ENCODE measurements at regions not wholly inside any gene's neighbourhood (a gene's known extent, or its start where the extent isn't known, plus 50 kb on each side); places are given as distances from the start of the nearest gene placed in this dataset.

DNA sequence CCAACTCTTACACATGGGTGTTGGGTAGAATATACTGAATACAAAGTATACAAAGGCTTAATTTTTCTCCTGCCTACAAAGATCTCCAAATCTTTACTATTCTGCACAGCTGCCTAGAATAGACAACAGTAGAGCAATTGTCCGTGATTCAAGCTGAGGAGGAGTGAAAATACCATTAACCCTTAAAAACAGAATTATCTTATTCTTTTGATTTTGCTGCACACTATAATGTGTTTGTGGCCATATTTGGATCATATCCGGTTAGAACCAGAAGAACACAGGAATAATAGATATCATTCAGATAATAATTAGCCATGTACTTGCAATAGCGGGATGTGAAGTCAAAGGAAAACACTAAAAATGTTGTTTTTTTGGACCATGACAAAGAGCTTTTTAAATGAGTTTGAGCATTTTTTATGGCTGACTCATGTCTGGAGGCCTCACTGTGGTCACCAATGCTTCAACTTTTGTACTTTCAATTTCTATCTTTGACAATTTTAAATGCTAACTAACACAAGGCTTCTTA is 197.6 kb upstream of the FOXD3 start:
- no peak for DNase-seq

DNA sequence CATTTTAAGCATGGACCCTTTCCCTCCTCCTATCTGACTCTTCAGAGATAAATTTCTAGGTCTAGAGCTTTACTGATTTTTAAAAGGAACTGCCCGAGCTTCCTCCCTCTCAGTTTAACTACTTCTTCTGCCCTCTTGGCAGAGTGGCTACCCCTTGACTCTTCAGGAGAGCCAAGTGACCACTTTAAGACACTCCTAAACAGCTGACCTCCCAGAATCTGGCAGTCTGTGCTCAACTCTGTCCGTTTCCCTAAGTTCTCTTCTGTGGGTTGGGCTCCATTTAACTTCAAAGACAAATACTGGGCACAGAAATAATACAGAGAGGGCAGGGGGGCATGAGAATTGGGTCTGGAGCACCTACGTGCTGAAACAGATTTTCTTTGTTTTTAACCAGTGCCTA is 196.3 kb upstream of the FOXD3 start:
- DNase-seq: no peak

DNA sequence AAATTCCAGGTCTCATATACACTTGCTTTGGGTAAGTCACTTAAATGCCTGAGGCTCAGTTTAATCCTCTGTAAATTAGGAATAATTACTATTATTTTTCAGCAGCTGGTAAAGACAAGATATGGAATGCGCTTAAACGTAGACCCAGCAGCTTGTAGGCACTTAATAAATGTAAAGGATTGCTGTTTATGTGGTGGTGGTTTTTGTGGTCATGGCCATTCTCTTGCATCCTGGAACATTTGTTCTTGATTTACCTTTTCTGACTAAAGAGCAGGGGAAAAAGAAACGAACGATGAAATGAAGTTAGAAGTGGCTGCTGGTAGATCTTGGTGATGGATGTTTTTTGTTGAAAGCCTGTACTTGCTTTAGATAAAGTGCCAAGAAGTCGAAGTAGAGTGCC is 195.0 kb upstream of the FOXD3 start:
- no peak for DNase-seq

DNA sequence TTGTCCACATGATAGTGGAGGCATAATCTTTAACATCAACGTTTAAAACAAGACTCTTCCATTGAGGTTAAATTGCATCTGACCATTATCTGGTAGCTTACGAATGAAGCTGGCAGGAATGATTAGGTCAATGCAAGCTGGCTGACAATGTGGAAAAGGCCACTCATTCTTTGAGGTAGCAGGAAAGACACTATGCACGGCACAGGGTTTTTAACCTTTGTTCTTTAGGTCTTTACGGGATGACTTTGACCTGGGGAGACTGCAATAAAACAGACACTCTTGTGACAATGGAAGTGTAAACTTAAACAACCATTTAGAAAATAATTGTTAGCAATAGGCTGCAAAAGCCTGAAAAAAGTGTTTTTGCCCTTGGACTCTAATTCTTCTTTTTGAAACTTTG is 193.8 kb upstream of the FOXD3 start:
- DNase-seq: no peak

DNA sequence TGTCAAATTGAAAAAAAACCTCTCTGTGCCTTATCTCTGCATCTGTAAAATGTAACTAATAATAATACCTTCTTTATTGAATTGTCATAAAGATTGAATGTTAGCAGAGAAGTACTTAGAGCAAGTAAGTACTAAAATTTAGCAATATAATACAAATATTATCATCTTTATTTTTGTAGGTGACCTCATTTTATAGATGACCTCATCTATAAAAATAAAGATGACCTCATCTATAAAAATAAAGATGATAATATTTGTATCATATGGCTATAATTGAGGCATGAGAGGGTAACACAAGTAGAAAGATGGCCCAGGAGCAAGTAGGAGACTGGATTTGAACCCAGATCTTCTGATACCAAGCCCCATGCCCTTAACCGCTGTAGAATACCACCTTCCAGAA is 193.2 kb upstream of the FOXD3 start:
- DNase-seq: no peak

DNA sequence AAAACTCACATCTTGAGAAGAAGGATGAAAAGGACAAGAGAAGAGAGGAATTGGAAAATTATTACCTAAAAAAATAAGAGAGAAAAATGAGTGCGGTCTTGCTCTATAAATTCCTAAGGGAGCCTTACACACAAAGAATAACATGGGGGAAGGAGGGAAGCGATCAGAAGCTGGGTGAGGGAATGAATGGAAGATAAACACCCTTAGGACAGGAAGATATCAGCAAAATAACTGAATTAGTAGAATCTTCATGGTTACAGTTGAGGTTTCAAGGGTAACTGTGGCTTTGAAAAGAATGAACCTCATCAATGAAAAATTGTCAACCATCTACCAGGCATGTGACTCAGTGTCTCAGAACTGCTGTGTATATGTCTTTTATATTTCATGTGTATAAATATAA is 192.5 kb upstream of the FOXD3 start:
- no peak for DNase-seq

DNA sequence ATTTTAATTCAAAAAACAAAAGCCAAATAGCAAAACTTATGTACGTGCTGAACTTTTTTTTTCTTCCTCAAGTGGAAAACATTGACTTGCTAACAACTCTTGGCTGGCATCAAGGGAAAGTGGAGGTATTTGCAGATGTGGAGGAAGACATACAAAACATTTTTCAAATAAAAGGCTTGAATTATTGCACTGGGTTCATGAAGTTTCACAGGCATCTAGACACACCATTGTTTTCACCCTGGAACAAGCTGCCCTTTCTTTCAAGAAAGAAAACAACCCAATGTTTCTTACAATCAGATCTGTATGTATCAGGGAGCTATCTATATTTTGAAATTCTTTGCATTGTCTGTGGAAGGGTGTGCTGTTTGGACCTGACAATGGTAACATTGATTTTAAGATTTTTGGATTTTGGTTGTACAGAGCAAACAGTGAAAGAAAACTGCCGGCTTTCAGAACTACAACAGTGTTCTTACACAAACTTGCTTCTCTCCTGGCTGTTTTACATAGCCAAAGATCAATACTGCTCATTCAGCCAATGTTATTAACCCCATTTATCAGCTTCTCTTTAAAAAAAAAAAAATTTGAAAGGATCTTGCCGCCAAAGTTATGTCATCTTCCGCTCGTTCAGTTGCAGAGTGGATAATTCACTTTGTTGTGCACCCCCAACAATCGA is 187.7 kb upstream of the FOXD3 start:
- no peak for DNase-seq

DNA sequence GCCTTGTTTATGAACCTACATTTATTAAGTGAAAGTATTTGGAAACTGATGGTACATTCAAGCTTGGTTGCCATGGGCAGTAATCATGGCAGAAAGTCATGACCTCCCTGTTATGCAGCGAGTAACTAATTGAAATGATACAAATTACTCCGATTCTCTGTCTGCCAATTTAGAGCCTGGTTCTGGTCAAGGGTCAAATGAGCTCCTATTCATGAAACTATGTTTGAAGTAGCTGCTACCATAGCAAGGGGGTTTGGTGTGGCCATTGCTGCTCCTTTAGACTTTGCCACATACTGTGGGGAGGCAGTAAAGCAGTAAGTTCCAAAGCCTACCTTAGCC is 187.2 kb upstream of the FOXD3 start:
- no peak for DNase-seq

DNA sequence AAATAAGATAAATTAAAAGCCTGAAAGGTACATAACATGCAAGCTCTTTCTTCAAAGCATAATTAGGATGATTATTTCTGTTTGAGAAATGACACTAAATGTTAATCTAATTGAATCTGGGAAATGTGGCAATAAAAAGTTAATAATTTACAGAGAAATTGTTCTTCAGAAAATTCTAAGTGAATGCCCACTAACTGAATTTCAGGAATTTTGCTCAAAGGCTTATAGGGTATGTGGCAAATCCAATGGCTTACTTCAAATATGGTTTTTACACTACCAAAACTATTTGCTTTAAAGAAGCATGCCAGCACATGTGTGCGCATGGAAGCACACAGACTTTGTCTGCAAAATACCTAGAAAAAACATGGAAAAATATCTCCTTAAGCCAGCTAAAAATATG is 186.6 kb upstream of the FOXD3 start:
- no peak for DNase-seq

DNA sequence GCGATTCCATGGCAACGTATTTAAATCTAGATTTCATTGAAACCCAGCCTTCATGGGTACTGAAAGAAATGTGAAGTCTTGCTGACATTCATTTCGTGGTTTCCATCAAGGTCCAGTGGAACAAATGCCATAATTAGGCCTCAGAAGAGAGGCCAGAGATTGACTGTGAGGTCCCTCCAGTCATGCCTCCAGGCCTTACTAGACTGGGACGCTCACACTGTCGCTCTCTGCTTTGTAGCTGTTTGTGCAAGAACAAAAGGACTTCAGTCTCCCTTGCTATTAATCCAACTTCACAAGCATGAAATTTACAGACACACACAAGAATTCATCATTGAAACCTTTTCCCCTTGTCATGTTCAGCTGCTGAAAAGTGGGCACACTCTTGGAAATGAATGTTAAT is 180.4 kb upstream of the FOXD3 start:
- DNase-seq: no peak

DNA sequence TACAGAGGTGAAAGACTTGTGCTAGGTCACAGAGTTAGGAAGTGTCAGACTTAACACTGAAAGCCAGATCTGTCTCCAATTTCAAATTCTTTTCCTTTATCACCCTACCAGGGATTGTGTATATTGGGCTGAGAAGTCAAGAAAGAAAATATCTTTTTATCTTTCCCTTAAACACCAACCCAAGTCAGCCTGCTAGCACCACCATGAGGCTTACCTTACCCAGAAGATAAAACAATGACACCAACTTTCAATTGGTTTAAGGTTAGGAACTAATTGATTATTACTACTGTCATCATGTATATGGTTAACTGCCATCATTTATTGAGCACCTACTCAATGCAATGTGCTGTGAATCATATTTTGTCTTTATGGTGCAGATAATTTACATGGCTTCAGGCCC is 178.9 kb upstream of the FOXD3 start:
- no peak for DNase-seq

DNA sequence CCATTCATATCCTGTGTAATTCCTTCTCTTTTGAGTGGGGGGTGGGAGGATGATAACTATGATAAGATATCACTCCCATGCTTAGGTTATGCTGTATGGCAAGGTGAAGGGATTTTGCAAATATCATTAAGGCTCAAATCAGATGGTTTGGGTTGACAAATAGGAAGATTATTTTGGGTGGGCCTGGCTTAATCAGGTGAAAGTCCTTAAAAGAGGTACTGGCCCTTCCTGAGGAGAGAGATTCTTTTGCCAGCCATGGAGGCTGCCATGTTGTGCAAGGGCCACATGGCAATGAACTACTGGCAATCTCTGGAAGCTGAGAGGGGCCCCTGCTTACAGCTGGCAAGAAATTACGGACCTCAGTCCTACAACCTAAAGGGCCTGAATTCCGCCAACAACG is 174.6 kb upstream of the FOXD3 start:
- DNase-seq: no peak

DNA sequence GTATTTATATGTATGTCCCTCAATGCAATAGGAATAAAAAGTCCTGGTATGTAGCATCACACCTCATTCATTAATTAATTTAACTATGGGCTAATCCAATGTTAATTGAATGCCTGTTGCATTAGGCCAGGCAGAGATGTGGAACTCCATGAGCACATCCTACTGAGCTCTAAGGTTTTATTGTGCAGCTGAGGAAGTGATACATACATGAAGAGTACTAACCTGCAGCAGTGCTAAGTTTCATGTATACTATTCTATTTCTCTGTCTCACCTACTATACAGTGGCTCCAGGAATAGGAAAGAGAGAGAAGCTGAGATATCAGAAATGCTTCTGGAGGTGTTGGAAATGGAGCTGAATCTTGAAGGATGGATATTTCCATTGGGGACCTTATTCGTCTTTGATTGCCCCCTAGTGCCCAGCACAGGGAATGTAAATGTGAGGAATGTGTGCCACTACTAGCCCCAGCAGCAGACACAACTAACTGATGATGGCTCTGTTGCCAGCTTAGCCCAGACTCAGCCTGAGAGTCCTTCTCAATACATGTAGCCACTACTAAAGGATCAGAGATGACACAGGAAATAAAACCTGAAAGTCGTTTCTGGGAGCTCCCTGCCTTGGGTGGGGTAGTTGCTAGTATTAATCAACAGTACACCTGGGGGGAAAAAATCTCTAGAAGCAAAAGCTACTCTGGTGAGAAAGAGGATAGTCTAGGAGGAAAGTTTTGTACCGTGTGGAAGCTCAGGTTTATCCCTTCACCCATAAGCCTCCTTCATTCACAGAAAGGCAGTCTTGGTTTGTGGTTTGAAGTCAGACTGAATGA is 173.3 kb upstream of the FOXD3 start:
- peak; percentile 9 to 73 for DNase-seq

DNA sequence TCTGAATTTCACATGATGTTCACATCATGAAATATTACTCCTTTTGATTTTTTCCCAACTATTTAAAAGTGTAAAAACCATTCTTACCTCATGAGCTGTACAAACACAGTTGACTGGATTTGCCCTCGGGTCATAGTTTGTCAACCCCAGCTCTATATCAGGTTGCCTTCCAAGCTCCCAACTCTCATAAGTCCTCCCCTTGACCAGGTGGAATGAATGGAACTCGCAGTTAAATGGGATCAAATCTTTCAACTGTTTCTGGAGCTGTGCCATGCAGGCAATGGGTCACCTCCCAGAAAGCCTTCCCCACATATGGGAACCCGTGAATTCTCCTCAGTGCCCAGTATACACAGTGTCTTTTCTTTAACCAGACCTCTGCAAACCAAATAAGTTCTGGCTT is 169.8 kb upstream of the FOXD3 start:
- no peak for DNase-seq

DNA sequence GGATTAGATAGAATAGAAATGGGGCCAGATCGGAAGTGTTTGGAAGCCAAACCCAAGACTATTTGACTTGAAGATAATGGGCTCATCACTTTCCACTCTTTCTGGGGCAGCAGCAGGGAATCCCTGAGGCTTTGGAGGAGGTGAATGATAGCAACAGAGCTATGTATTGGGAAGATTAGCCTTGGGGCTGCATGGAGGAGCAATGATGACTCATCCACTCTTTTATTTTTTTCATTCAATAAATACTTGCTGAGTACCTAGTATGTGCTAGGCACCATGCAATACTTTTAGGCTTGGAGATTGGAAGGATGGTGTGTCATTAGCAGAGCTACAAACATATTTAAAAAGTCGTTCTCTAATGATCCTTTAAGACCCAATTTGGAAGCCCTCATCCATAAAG is 166.9 kb upstream of the FOXD3 start:
- DNase-seq: no peak

DNA sequence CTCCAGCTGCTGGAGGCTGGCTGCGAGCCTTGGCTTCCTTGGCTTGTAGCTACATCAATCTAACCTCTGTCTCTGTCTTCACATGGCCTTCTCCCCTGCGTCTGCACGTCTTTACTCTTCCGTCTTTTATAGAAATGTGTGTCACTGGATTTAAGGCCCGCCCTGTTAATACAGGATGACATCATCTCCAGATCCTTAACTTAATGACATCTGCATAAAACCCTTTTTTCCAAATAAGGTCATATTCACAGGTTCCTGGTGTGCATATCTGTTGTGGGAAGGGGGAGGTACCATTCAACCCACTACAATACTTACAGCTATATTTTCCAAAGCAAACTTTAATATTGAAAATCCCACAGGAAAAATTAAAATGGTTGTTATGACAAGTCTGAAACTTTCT is 165.3 kb upstream of the FOXD3 start:
- DNase-seq: no peak

DNA sequence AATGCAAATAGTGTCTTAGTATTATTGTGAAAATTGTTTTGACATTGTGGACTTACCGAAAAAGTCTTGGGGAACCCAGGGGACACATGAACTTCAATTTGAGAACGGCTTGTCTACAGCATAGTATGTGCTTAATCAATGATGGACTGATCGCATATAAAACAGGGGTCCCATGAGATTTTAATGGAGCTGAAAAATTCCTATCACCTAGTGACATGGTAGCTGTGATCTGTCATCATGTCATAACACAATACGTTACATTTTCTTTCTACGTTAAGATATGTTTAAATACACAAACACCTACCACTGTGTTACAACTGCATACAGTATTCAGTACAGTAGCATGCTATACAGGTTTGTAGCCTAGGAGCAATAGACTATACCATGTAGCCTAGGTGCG is 153.3 kb upstream of the FOXD3 start:
- no peak for DNase-seq

DNA sequence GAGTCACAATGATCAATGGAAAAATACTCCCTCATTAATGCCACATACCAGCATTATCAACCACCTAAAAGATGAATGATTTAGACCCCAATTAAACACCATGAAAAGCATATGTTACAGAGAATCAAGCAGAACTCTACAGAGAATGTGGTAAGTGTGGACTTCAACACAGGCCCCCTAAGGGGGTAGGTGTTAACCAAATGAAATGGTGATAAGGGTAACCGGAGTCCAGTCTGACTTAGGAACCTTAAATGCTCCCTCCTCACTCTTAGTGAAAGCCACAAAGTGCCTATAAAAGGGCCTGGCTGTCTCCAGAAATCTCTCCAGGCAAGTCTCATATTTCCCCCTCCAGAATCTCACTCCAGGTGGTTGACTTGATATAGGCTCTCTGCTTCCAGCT is 149.2 kb upstream of the FOXD3 start:
- no peak for DNase-seq

DNA sequence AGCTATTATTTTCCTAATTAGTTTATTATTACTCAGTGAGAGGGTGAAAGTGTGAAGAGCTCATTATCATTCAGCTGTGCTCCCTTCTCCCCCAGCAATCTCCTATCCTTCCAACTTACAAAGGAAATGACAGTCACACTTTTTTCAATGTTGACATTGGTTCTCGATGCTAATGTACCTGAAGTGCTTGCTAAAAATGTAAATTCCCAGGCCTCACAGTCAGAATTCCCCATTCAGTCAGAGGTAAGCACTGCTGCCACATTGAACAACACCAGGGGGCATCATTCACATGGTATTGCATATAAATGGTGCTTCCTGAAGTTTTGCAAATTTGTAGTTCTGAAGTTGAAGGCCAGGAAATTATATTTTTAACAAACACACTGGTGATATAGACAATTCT is 132.7 kb upstream of the FOXD3 start:
- peak; percentile 10 to 29 for DNase-seq

DNA sequence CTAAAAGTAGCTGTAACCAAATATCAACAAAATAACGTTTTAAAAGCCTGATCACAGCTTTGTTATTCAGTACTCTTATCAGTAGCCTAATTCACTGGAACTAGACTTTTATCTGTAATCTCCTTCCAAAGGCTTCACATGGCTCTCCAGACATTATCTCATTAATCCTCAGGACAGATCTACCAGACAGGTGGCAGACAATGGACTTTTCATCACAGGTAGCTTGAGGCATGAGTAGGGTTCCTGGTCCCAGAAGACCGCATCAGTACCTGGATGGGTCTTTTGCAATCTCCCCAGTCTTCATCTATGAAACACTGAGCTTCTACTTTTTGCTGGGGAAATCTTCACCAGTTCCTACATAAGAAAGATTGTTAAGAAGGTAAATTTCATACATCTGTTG is 132.2 kb upstream of the FOXD3 start:
- DNase-seq: no peak

DNA sequence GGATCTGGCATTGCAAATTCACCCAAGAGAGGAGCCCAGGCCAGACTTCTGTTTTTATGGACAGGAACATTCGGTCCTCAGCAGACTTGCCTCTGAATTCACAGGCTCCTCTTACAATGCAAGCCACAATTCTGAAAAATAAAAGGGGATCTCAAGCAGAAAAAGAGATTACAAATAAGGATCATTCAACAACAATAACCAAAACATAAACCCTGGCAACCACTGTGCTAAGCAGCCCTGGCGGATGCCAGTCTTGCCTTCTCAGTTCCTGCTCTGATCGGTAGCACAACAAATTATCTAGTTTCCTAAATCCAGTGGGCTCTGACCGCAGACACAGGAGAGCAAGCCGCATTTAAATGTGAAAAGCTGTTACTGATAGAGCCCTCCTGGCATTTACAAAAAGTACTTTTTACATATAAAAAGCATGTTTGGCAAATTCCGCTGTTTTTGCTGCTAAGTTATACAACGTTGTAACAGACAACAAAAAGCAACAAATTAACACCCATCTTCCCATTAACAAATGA is 123.4 kb upstream of the FOXD3 start:
- DNase-seq: no peak

DNA sequence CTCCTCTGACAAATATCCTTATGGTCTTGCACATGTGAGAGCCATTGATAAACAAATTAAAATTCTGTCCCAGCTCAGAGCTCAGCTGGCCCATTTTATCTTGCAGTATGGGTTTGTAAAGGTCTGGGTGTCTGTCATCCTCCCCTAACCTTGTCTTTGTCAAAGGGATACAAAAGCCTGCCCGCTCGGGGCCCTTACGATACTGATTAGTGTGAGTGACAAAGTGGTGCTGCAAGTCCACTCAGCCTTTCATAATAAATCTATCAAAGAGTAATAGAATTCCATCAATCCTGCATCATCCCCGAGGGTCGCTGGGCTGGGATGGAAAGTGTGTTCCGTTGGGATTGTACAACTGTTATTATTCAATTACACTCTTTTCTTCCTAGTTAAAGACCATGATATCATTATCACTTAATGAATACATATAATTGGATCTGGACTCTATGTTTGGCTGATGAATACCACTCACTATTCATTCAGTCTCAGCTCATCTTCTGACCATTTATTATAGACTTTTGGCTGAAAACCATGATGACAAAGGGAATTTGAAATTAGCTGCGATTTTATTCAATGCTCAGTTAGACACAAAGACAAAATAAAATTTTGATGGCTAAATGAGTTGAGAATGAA is 122.5 kb upstream of the FOXD3 start:
- DNase-seq: no peak

DNA sequence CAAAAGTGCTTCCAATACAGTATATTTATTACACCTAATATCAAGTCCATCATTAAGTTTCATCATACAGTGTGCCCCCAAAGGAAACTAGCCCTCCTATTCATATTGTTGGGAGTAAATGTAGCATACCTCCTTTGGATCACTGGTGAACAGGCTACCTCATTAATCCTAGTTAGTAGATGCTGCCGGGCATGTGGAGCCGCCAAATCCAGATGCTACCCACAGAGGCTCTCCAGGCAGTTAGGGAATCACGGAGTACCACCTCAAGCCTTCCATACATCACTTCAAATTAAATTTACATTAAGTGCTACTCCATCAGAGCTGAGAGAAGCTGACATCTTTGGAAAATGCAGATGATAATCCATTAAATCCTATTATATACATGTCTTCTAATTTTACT is 121.7 kb upstream of the FOXD3 start:
- no peak for DNase-seq

DNA sequence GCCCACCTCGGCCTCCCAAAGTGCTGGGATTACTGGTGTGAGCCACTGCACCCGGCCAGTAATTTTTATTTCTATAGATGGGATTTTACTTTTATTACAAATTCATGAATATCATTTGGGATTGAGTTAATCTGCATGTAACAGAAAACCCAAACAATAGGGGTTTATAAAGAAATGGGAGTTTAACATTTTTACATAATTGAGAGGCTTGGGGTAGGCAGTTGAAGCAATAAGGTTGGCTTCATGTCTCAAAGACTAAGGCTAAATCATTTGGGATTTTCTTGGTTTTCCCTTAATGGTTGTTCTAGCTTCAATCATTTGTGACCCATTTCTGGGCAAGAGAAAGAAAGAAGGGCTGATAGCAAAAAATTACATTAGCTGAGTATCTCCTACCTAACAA is 118.7 kb upstream of the FOXD3 start:
- no peak for DNase-seq
